ENCODE measurements at regions not wholly inside any gene's neighbourhood (a gene's known extent, or its start where the extent isn't known, plus 50 kb on each side); places are given as distances from the start of the nearest gene placed in this dataset.

DNA sequence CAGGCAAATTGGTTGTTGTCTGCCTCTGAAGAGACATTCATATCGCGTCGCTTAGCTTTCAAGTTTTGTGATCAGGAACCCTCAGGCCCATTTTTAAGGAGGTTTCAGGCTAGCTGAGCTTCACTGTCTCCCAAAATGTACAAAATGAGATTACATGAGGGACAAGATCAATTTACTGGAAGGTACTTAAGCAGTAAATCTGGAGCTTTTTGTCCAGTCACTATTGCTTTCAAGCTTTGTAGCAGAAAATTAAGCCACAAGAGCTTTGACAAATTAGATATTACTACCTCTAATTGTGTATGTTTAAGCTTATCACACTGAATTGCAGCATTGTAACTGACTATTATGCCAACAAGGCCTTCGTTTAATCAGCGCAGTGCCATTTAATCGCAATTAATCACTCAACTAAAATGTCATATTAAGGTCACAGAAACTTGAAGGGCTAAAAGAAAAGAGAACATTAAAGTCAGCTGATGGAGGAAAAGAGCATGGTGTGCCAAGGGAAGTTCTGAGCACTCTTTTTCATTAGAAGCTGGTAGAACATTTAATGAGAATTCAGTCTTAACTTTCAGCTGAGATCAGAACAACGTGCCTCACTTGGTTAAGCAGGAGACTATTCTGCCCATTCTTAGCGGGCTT is 353.0 kb downstream of the FBXO8 start:
- 11% methylated on average over 8 of the region's 8 CpGs for WGBS (ENCODE audit: insufficient coverage, low coverage, missing lambda C conversion rate)
- Histone ChIP-seq H3K79me2 (ENCODE audit: control insufficient read depth, insufficient read depth, low read length) (no peaks in the 10 kb centered on the region), H4K20me1 (replicated peaks; ENCODE audit: control insufficient read depth, insufficient read depth, low read length) (no peaks in the 10 kb centered on the region), H3K4me1 (replicated peaks in 1 of 2; ENCODE audit: control insufficient read depth in 2 of 2, insufficient read depth in 2 of 2, low read length in 2 of 2) (no peaks in the 10 kb centered on the region), H2AFZ (ENCODE audit: low read depth, low read length) (no peak overlapping the region), H3K9me3 (replicated peaks; ENCODE audit: control insufficient read depth, insufficient read depth, low read depth, low read length) (no peaks in the 10 kb centered on the region), H3K27me3 (ENCODE audit: control insufficient read depth in 2 of 2, insufficient read depth in 2 of 2, low read length in 2 of 2) (no peaks in the 10 kb centered on the region), H3K36me3 (ENCODE audit: control insufficient read depth, insufficient read depth, low read length) (no peaks in the 10 kb centered on the region), H3K9ac (ENCODE audit: insufficient read depth in 1 of 2, low read depth in 2 of 2, low read length in 2 of 2) (no peak overlapping the region), H3K4me2 (ENCODE audit: insufficient read depth, low read length) (no peak overlapping the region), H3K9me1 (ENCODE audit: control insufficient read depth, insufficient read depth, low read length) (no peaks in the 10 kb centered on the region), H3K4me3 (no peak overlapping the region), H3K27ac (ENCODE audit: extremely low read depth, low read depth, low read length) (no peak overlapping the region)
- intact Hi-C loops (cut with micrococcal nuclease), result no loop called here
- ChIA-PET CTCF (ENCODE audit: low intra/inter-chr PET ratio) (no interaction called here), POLR2A (interaction anchor here (0.7 to 1.7 kb wide), 2 partner anchors 10 to 16 kb away, joined by 3 to 5 read pairs; no protein-coding TSS in a partner anchor)
- DNase-seq (ENCODE audit: extremely low read depth in 1 of 4, low spot score in 3 of 4) (no peak), FAIRE-seq (no peak), ATAC-seq (no peak)
- in situ Hi-C loops (cut with MboI), result no loop called here
- BruUV-seq (replicated peaks), result no TSS peak
- TF ChIP-seq HMG20A (CRISPR knock-in tag; conservative IDR thresholded peaks at IDR 0.05) (no peak), TEAD1 (CRISPR knock-in tag; IDR thresholded peaks at IDR 0.05) (no peak), PHF8 (IDR thresholded peaks at IDR 0.05; ENCODE audit: borderline replicate concordance, low read length) (no peak), RNF2 (IDR thresholded peaks at IDR 0.05) (no peak), ZNF696 (CRISPR knock-in tag; conservative IDR thresholded peaks at IDR 0.05) (no peak), POLR2A (conservative IDR thresholded peaks at IDR 0.05) (no peak), ZBTB8A (IDR thresholded peaks at IDR 0.05; ENCODE audit: partially characterized antibody) (no peak), MTA2 (IDR thresholded peaks at IDR 0.05; ENCODE audit: low read depth) (no peak), ETS2 (tag; IDR thresholded peaks at IDR 0.05; ENCODE audit: borderline replicate concordance, poor library complexity, severe bottlenecking) (no peak), FOXK2 (conservative IDR thresholded peaks at IDR 0.05 in 1 of 2, IDR thresholded peaks at IDR 0.05 in 1 of 2; ENCODE audit: low read depth in 2 of 2) (no peak), SETDB1 (IDR thresholded peaks at IDR 0.05; ENCODE audit: low read length) (no peak)
- TF ChIP-seq, protein P1, sequence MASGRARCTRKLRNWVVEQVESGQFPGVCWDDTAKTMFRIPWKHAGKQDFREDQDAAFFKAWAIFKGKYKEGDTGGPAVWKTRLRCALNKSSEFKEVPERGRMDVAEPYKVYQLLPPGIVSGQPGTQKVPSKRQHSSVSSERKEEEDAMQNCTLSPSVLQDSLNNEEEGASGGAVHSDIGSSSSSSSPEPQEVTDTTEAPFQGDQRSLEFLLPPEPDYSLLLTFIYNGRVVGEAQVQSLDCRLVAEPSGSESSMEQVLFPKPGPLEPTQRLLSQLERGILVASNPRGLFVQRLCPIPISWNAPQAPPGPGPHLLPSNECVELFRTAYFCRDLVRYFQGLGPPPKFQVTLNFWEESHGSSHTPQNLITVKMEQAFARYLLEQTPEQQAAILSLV (tag; IDR thresholded peaks at IDR 0.05), result no peak
- TF ChIP-seq, protein P2, sequence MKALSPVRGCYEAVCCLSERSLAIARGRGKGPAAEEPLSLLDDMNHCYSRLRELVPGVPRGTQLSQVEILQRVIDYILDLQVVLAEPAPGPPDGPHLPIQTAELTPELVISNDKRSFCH (CRISPR knock-in tag; IDR thresholded peaks at IDR 0.05), result no peak
- TF ChIP-seq, protein P2 (tag; IDR thresholded peaks at IDR 0.05), result no peak
- TF ChIP-seq, protein P3, sequence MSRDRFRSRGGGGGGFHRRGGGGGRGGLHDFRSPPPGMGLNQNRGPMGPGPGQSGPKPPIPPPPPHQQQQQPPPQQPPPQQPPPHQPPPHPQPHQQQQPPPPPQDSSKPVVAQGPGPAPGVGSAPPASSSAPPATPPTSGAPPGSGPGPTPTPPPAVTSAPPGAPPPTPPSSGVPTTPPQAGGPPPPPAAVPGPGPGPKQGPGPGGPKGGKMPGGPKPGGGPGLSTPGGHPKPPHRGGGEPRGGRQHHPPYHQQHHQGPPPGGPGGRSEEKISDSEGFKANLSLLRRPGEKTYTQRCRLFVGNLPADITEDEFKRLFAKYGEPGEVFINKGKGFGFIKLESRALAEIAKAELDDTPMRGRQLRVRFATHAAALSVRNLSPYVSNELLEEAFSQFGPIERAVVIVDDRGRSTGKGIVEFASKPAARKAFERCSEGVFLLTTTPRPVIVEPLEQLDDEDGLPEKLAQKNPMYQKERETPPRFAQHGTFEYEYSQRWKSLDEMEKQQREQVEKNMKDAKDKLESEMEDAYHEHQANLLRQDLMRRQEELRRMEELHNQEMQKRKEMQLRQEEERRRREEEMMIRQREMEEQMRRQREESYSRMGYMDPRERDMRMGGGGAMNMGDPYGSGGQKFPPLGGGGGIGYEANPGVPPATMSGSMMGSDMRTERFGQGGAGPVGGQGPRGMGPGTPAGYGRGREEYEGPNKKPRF (IDR thresholded peaks at IDR 0.05; ENCODE audit: low read depth, low read length), result no peak
- TF ChIP-seq, protein P4, sequence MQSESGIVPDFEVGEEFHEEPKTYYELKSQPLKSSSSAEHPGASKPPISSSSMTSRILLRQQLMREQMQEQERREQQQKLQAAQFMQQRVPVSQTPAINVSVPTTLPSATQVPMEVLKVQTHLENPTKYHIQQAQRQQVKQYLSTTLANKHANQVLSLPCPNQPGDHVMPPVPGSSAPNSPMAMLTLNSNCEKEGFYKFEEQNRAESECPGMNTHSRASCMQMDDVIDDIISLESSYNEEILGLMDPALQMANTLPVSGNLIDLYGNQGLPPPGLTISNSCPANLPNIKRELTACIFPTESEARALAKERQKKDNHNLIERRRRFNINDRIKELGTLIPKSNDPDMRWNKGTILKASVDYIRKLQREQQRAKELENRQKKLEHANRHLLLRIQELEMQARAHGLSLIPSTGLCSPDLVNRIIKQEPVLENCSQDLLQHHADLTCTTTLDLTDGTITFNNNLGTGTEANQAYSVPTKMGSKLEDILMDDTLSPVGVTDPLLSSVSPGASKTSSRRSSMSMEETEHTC (IDR thresholded peaks at IDR 0.05), result no peak

Data from K562 (cell line).